GM12878 (cell line): ENCODE measurements at regions not wholly inside any gene's neighbourhood (a gene's known extent, or its start where the extent isn't known, plus 50 kb on each side); places are given as distances from the start of the nearest gene placed in this dataset.

Experiments used
- ATAC-seq: fragments of 200-7000 bp; cut with Tn5 transposase; 3 replicates; pipeline ENCODE4 v1.9.1; 2020; ENCODE audit warnings: mild to moderate bottlenecking, moderate library complexity
- BruUV-seq: library from RNA; stranded (reverse); fragments of 400-500 nt; replicated peaks from 2 replicates; lab custom pipeline; 2021; lab: Mats Ljungman, UMichigan
- CTCF ChIA-PET: fragments of 300-600 bp; sonication (Branson Sonifier 250); formaldehyde crosslinking; extraction: SDS; loops from one replicate; lab custom pipeline; 2021; ENCODE audit warnings: inconsistent platforms; lab: Yijun Ruan, JAX
- POLR2A ChIA-PET: fragments of 350-600 bp; formaldehyde crosslinking; extraction: SDS; loops from one replicate; lab custom pipeline; 2021; ENCODE audit warnings: inconsistent platforms; lab: Charles Lee
- RAD21 ChIA-PET: fragments of 300-600 bp; sonication (Branson Sonifier 250); formaldehyde crosslinking; loops from one replicate; lab custom pipeline; 2023; ENCODE audit warnings: antibody characterized with exemption; ENCODE audit not compliant: unreplicated experiment; lab: Charles Lee
- SMC1A ChIA-PET: fragments of 300-600 bp; sonication (Branson Sonifier 250); formaldehyde crosslinking; loops from one replicate; lab custom pipeline; 2023; ENCODE audit not compliant: unreplicated experiment, uncharacterized antibody; lab: Charles Lee
- DNase-seq: peaks from one replicate; pipeline ENCODE4 v3.0.0-alpha.2; 2011; ENCODE audit warnings: low read depth, low spot score
- FAIRE-seq: peaks from 3 replicates; lab custom pipeline; 2011; peaks lifted over from hg19 to GRCh38; lab: Jason Lieb, UNC
- H2AFZ ChIP-seq: 2 replicates; pipeline ENCODE4 v1.6.0; 2011; ENCODE audit warnings: low read depth, low read length, control low read depth; ENCODE audit not compliant: control insufficient read depth
- H3K27ac ChIP-seq: 2 replicates; pipeline ENCODE4 v1.5.1; 2011; ENCODE audit warnings: control low read depth; ENCODE audit not compliant: control insufficient read depth, insufficient read depth
- H3K27me3 ChIP-seq, 2 experiments: replicated peaks in 1 of 2; 2 replicates each; pipeline versions ENCODE4 v1.6.0 to v1.6.1; 2011; ENCODE audit warnings: low read length in 1 of 2; ENCODE audit not compliant: control insufficient read depth in 2 of 2, insufficient read depth in 2 of 2
- H3K36me3 ChIP-seq, 2 experiments: 2 replicates each; pipeline ENCODE4 v1.5.1; 2011; ENCODE audit warnings: low read length in 1 of 2; ENCODE audit not compliant: control insufficient read depth in 2 of 2, insufficient read depth in 2 of 2
- H3K4me1 ChIP-seq: 2 replicates; pipeline ENCODE4 v1.6.1; 2011; ENCODE audit warnings: mild to moderate bottlenecking, low read length, moderate library complexity, mixed read lengths; ENCODE audit not compliant: control insufficient read depth, insufficient read depth
- H3K4me2 ChIP-seq: 2 replicates; pipeline ENCODE4 v1.6.0; 2011; ENCODE audit warnings: control low read depth; ENCODE audit not compliant: control insufficient read depth, insufficient read depth
- H3K4me3 ChIP-seq: fragments of 200-600 bp; sonication (generic); 2 replicates; pipeline ENCODE4 v1.5.1; 2016
- H3K79me2 ChIP-seq: 2 replicates; pipeline ENCODE4 v1.6.0; 2011; ENCODE audit warnings: low read length; ENCODE audit not compliant: control insufficient read depth, insufficient read depth
- H3K9ac ChIP-seq: 2 replicates; pipeline ENCODE4 v1.8.0; 2011; ENCODE audit warnings: low read length, control low read depth, mixed read lengths; ENCODE audit not compliant: control insufficient read depth, insufficient read depth
- H3K9me3 ChIP-seq: replicated peaks from 3 replicates; pipeline ENCODE4 v1.5.1; 2011; ENCODE audit warnings: mild to moderate bottlenecking, low read length; ENCODE audit not compliant: control insufficient read depth, insufficient read depth
- H4K20me1 ChIP-seq: 2 replicates; pipeline ENCODE4 v1.6.0; 2011; ENCODE audit not compliant: control insufficient read depth, insufficient read depth
- HDAC2 ChIP-seq: fragments of 200-600 bp; sonication (generic); IDR thresholded peaks from 2 replicates; pipeline ENCODE4 v1.6.1; 2017
- NFIC ChIP-seq: IDR thresholded peaks from 2 replicates; pipeline ENCODE4 v1.6.1; 2012; ENCODE audit warnings: low read depth, mild to moderate bottlenecking, inconsistent platforms, low read length, moderate library complexity
- NRF1 ChIP-seq: conservative IDR thresholded peaks from 2 replicates; pipeline ENCODE4 v1.6.1; 2011; ENCODE audit warnings: mild to moderate bottlenecking, low read depth, low read length, improper control_type of control experiment
- RELA ChIP-seq: fragments of 450-650 bp; IDR thresholded peaks from 2 replicates; pipeline ENCODE4 v1.8.0; 2014; ENCODE audit warnings: borderline replicate concordance; ENCODE audit not compliant: partially characterized antibody
- SPI1 ChIP-seq: IDR thresholded peaks from 2 replicates; pipeline ENCODE4 v1.6.1; 2011; ENCODE audit warnings: low read depth, mild to moderate bottlenecking, low read length, moderate library complexity, borderline replicate concordance; ENCODE audit not compliant: insufficient read depth
- USF2 ChIP-seq: IDR thresholded peaks from 2 replicates; pipeline ENCODE4 v1.6.1; 2011; ENCODE audit warnings: low read depth, low read length, improper control_type of control experiment, borderline replicate concordance
- WGBS: methylation state at CpG from one replicate; pipeline ENCODE4 v1.1.6; 2016; ENCODE audit warnings: low lambda C conversion rate; ENCODE audit not compliant: insufficient replicate concordance, insufficient coverage; ENCODE audit errors: missing lambda C conversion rate; 5-methylcytosine and 5-hydroxymethylcytosine counted together
- in situ Hi-C: fragments of 300-500 bp; cut with MboI; formaldehyde crosslinking; loops from 9 replicates; pipeline ENCODE4 v1.14.3; 2018; ENCODE audit warnings: mixed read lengths
- intact Hi-C: fragments of 100-400 bp; cut with micrococcal nuclease; formaldehyde crosslinking; loops from one replicate; pipeline ENCODE4 v1.14.2; 2022; ENCODE audit not compliant: unreplicated experiment
- TF ChIP-seq, protein P1 (sequence below): fragments of 450-650 bp; formaldehyde crosslinking; IDR thresholded peaks from 2 replicates; pipeline ENCODE4 v1.4.0; 2022; ENCODE audit warnings: mild to moderate bottlenecking, moderate library complexity

DNA sequence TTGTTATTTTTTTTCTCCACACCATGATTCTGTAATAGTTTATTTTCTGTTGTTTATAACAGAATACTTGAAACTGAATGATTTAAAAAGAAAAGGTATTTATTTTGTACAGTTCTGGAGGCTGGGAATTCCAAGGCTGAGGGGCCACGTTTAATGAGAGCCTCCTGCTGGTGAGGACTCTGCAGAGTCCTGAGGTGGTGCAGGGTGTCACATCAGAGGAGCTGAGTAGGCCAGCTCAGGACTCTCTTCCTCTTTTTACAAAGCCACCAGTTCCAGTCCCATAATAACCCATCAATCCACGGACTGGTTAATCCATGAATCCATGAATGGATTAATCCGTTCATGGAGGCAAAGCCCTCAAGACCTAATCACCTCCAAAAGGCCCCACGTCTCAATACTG lies 71.6 kb downstream of the TFAP2A start:
- in situ Hi-C loops (no loop called here), intact Hi-C loops (no loop called here)
- ChIA-PET SMC1A (no interaction called here), POLR2A (no interaction called here), CTCF (interaction anchor here (1.0 kb wide), 1 partner anchor 28 kb away, joined by 3 read pairs; no protein-coding TSS in a partner anchor), RAD21 (no interaction called here)
- H3K9me3 ChIP-seq = no peaks in the 10 kb centered on the region
- H3K4me1 ChIP-seq = no peaks in the 10 kb centered on the region
- H3K79me2 ChIP-seq = no peaks in the 10 kb centered on the region
- ATAC-seq (0 out of 3 replicates have a peak, but pooled peaks have one; percentile 27), FAIRE-seq (no peak), DNase-seq (no peak)
- 0% methylated on average over 4 of the region's 4 CpGs for WGBS
- no peaks in the 10 kb centered on the region for H3K36me3 ChIP-seq
- H4K20me1 ChIP-seq = no peaks in the 10 kb centered on the region
- no peak overlapping the region for H3K27ac ChIP-seq
- no peak overlapping the region for H3K9ac ChIP-seq
- H2AFZ ChIP-seq = no peak overlapping the region
- BruUV-seq = no TSS peak
- H3K4me3 ChIP-seq = no peak overlapping the region
- H3K4me2 ChIP-seq = no peak overlapping the region
- TF ChIP-seq RELA (no peak), SPI1 (peak; percentile 32; the same call in 1 of the 2 replicates)
- no peaks in the 10 kb centered on the region for H3K27me3 ChIP-seq

DNA sequence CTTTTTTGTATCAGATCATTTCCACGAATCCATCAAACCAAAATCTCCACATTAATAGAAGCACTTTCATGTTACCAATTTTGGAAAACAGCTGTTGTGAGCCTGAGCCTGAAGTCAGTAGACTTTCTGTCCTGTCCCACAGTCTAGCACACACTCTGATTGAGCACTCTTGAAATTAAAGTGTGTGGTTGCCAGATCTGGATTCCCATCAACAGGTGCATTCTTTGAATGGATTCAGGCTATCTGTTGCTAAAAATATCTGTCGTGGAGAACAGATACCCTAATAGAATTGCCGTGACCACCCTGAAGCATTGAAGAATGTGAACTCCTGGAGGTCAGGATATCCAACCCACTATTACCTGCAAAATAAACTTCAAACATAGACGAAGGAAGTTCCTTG lies 73.3 kb downstream of the TFAP2A start:
- TF ChIP-seq, protein P1, sequence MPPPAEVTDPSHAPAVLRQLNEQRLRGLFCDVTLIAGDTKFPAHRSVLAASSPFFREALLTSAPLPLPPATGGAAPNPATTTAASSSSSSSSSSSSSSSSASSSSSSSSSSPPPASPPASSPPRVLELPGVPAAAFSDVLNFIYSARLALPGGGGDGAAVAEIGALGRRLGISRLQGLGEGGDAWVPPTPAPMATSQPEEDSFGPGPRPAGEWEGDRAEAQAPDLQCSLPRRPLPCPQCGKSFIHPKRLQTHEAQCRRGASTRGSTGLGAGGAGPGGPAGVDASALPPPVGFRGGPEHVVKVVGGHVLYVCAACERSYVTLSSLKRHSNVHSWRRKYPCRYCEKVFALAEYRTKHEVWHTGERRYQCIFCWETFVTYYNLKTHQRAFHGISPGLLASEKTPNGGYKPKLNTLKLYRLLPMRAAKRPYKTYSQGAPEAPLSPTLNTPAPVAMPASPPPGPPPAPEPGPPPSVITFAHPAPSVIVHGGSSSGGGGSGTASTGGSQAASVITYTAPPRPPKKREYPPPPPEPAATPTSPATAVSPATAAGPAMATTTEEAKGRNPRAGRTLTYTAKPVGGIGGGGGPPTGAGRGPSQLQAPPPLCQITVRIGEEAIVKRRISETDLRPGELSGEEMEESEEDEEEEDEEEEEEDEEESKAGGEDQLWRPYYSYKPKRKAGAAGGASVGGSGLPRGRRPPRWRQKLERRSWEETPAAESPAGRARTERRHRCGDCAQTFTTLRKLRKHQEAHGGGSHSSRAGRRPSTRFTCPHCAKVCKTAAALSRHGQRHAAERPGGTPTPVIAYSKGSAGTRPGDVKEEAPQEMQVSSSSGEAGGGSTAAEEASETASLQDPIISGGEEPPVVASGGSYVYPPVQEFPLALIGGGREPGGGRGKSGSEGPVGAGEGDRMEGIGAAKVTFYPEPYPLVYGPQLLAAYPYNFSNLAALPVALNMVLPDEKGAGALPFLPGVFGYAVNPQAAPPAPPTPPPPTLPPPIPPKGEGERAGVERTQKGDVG (CRISPR knock-in tag) = no peak
- TF ChIP-seq USF2 (no peak), NRF1 (no peak), NFIC (no peak), RELA (no peak), HDAC2 (no peak)
- Histone ChIP-seq H3K27me3 (no peaks in the 10 kb centered on the region), H3K4me1 (no peaks in the 10 kb centered on the region), H2AFZ (no peak overlapping the region), H3K79me2 (no peaks in the 10 kb centered on the region), H3K36me3 (no peaks in the 10 kb centered on the region), H3K9me3 (no peaks in the 10 kb centered on the region), H3K4me3 (no peak overlapping the region), H3K9ac (no peak overlapping the region), H4K20me1 (no peaks in the 10 kb centered on the region), H3K4me2 (no peak overlapping the region), H3K27ac (no peak overlapping the region)
- ATAC-seq = no peak
- in situ Hi-C loops = no loop called here
- intact Hi-C loops = no loop called here
- DNase-seq = no peak
- ChIA-PET SMC1A (no interaction called here), CTCF (no interaction called here), POLR2A (interaction anchor here (0.7 kb wide), 1 partner anchor 98 kb away, joined by 3 read pairs; no protein-coding TSS in a partner anchor), RAD21 (no interaction called here)
- 29% methylated on average over 4 of the region's 4 CpGs for WGBS
- FAIRE-seq = no peak
- no TSS peak for BruUV-seq
